DND-41 (cell line): ENCODE measurements at regions not wholly inside any gene's neighbourhood (a gene's known extent, or its start where the extent isn't known, plus 50 kb on each side); places are given as distances from the start of the nearest gene placed in this dataset.
"Not testable (repeated sequence)": the region's sequence is repeated elsewhere in the genome, so short reads cannot be mapped to it uniquely, and the experiment has no call there.

Experiments used
- ATAC-seq: fragments of 200-7000 bp; cut with Tn5 transposase; 3 replicates; pipeline ENCODE4 v1.9.1; 2021; ENCODE audit warnings: low read depth; ENCODE audit not compliant: insufficient read depth
- DNase-seq: peaks from one replicate; pipeline ENCODE4 v3.0.0-alpha.2; 2020
- H2AFZ ChIP-seq: 2 replicates; pipeline ENCODE4 v1.6.0; 2012; ENCODE audit warnings: low read depth, low read length
- H3K27ac ChIP-seq: 2 replicates; pipeline ENCODE4 v1.5.1; 2012; ENCODE audit warnings: low read length, inconsistent platforms
- H3K27me3 ChIP-seq: fragments of 200-600 bp; sonication (generic); 2 replicates; pipeline ENCODE4 v1.6.0; 2012; ENCODE audit warnings: low read length, mild to moderate bottlenecking, inconsistent platforms; ENCODE audit not compliant: insufficient read depth, poor library complexity
- H3K36me3 ChIP-seq: 2 replicates; pipeline ENCODE4 v1.5.1; 2012; ENCODE audit warnings: low read length, inconsistent platforms; ENCODE audit not compliant: insufficient read depth
- H3K4me1 ChIP-seq: 2 replicates; pipeline ENCODE4 v1.5.1; 2012; ENCODE audit warnings: mild to moderate bottlenecking, low read length; ENCODE audit not compliant: insufficient read depth
- H3K4me2 ChIP-seq: 2 replicates; pipeline ENCODE4 v1.6.0; 2012; ENCODE audit warnings: mild to moderate bottlenecking, moderate library complexity, low read length, inconsistent platforms; ENCODE audit not compliant: insufficient read depth
- H3K4me3 ChIP-seq, 2 experiments: fragments of 200-600 bp in 1 of 2; shearing (Covaris generic) in 1 of 2; 2 replicates each; pipeline ENCODE4 v1.5.1; 2012 to 2016; ENCODE audit warnings: inconsistent platforms in 2 of 2, low read length in 2 of 2, mild to moderate bottlenecking in 2 of 2, low read depth in 1 of 2, moderate library complexity in 1 of 2
- H3K79me2 ChIP-seq: 2 replicates; pipeline ENCODE4 v1.6.0; 2012; ENCODE audit warnings: low read length, inconsistent platforms; ENCODE audit not compliant: insufficient read depth
- H3K9ac ChIP-seq: 2 replicates; pipeline ENCODE4 v1.6.0; 2012; ENCODE audit warnings: low read depth, mild to moderate bottlenecking, inconsistent platforms, low read length, moderate library complexity
- H3K9me3 ChIP-seq: 2 replicates; pipeline ENCODE4 v1.5.1; 2012; ENCODE audit warnings: low read length, moderate library complexity, mild to moderate bottlenecking, inconsistent platforms; ENCODE audit not compliant: insufficient read depth, severe bottlenecking
- H4K20me1 ChIP-seq: 2 replicates; pipeline ENCODE4 v1.6.0; 2012; ENCODE audit warnings: low read length; ENCODE audit not compliant: insufficient read depth
- CTCF ChIP-seq: IDR thresholded peaks from 2 replicates; pipeline ENCODE4 v1.5.1; 2012; ENCODE audit warnings: borderline replicate concordance, low read length, moderate library complexity, mild to moderate bottlenecking; ENCODE audit not compliant: poor library complexity, severe bottlenecking; ENCODE audit errors: extremely low read depth
- EZH2 ChIP-seq: IDR thresholded peaks from 3 replicates; pipeline ENCODE4 v1.6.1; 2012; ENCODE audit warnings: borderline replicate concordance, low read depth, mild to moderate bottlenecking, moderate library complexity, low read length, inconsistent platforms; ENCODE audit not compliant: severe bottlenecking

- H3K9ac ChIP-seq, ATAC-seq, H4K20me1 ChIP-seq, DNase-seq, H3K27me3 ChIP-seq, H3K9me3 ChIP-seq, H2AFZ ChIP-seq, H3K79me2 ChIP-seq, H3K4me2 ChIP-seq, H3K36me3 ChIP-seq, H3K27ac ChIP-seq, H3K4me3 ChIP-seq, H3K4me1 ChIP-seq: not testable (repeated sequence)
These were observed 74.4 kb upstream of the RTN4 start for GRCh38 chr2:55124682-55125081.

- Histone ChIP-seq H2AFZ (no peak overlapping the region), H3K4me3 (no peak overlapping the region), H3K36me3 (no peaks in the 10 kb centered on the region), H3K9me3 (no peaks in the 10 kb centered on the region), H3K27ac (no peak overlapping the region), H4K20me1 (no peaks in the 10 kb centered on the region), H3K4me1 (no peaks in the 10 kb centered on the region), H3K4me2 (no peak overlapping the region), H3K79me2 (no peaks in the 10 kb centered on the region), H3K9ac (no peak overlapping the region), H3K27me3 (no peaks in the 10 kb centered on the region)
- DNase-seq (no peak), ATAC-seq (no peak)
- no peak for TF ChIP-seq EZH2
- no peak for TF ChIP-seq CTCF
These were observed 73.6 kb upstream of the RTN4 start for GRCh38 chr2:55123851-55124269.

- Histone ChIP-seq H2AFZ (no peak overlapping the region), H3K4me3 (no peak overlapping the region), H3K27me3 (no peaks in the 10 kb centered on the region), H3K36me3 (no peaks in the 10 kb centered on the region), H4K20me1 (no peaks in the 10 kb centered on the region), H3K9me3 (no peaks in the 10 kb centered on the region), H3K79me2 (no peaks in the 10 kb centered on the region), H3K4me1 (no peaks in the 10 kb centered on the region), H3K27ac (no peak overlapping the region), H3K9ac (no peak overlapping the region), H3K4me2 (no peak overlapping the region)
- no peak for TF ChIP-seq CTCF
- no peak for TF ChIP-seq EZH2
- ATAC-seq (no peak), DNase-seq (no peak)
These were observed 70.5 kb upstream of the RTN4 start for GRCh38 chr2:55120634-55121359.

- H3K27ac ChIP-seq, result no peak overlapping the region
- no peaks in the 10 kb centered on the region for H3K9me3 ChIP-seq
- H3K79me2 ChIP-seq, result no peaks in the 10 kb centered on the region
- DNase-seq (no peak), ATAC-seq (no peak)
- TF ChIP-seq EZH2 (no peak), CTCF (no peak)
- no peaks in the 10 kb centered on the region for H3K36me3 ChIP-seq
- no peak overlapping the region for H3K4me3 ChIP-seq
- H3K4me1 ChIP-seq, result no peaks in the 10 kb centered on the region
- H3K4me2 ChIP-seq, result no peak overlapping the region
- no peak overlapping the region for H3K9ac ChIP-seq
- no peaks in the 10 kb centered on the region for H3K27me3 ChIP-seq
- no peaks in the 10 kb centered on the region for H4K20me1 ChIP-seq
- H2AFZ ChIP-seq, result no peak overlapping the region
These were observed 69.6 kb upstream of the RTN4 start for GRCh38 chr2:55119711-55120487.
